ENCODE measurements at regions not wholly inside any gene's neighbourhood (a gene's known extent, or its start where the extent isn't known, plus 50 kb on each side); places are given as distances from the start of the nearest gene placed in this dataset.
A peak's percentile ranks its signal among the peaks of the same experiment; 100 is the strongest.

- Histone ChIP-seq H3K9ac (ENCODE audit: insufficient read length) (no peak overlapping the region), H3K4me3 (no peak overlapping the region), H3K27ac (no peak overlapping the region), H3K36me3 (ENCODE audit: insufficient read depth, low read length) (no peaks in the 10 kb centered on the region), H3K9me3 (ENCODE audit: low read depth, low read length) (no peaks in the 10 kb centered on the region)
- DNase-seq (ENCODE audit: low read depth, low spot score) = no peak
- no peak for TF ChIP-seq FOXP2 (optimal IDR thresholded peaks at IDR 0.05; ENCODE audit: control extremely low read depth, extremely low read length, insufficient read depth)
- no peak for TF ChIP-seq POLR2AphosphoS5 (IDR thresholded peaks at IDR 0.05; ENCODE audit: borderline replicate concordance, low read depth, low read length)
- no peak for TF ChIP-seq EZH2 (IDR thresholded peaks at IDR 0.05)
Measured at GRCh38 chr13:68358294-68358705, 1128.2 kb upstream of the PCDH9 start.

- DNase-seq (ENCODE audit: low read depth, low spot score) = no peak
- no peak for TF ChIP-seq EZH2 (IDR thresholded peaks at IDR 0.05)
- TF ChIP-seq FOXP2 (optimal IDR thresholded peaks at IDR 0.05; ENCODE audit: control extremely low read depth, extremely low read length, insufficient read depth) = no peak
- no peak for TF ChIP-seq POLR2AphosphoS5 (IDR thresholded peaks at IDR 0.05; ENCODE audit: borderline replicate concordance, low read depth, low read length)
- Histone ChIP-seq H3K4me3 (no peak overlapping the region), H3K36me3 (ENCODE audit: insufficient read depth, low read length) (no peaks in the 10 kb centered on the region), H3K9ac (ENCODE audit: insufficient read length) (no peak overlapping the region), H3K9me3 (ENCODE audit: low read depth, low read length) (no peaks in the 10 kb centered on the region), H3K27ac (no peak overlapping the region)
Measured at GRCh38 chr13:68350554-68350953, 1120.4 kb upstream of the PCDH9 start.

GRCh38 chr13:68347220-68347619 is 1117.1 kb upstream of the PCDH9 start:
- Histone ChIP-seq H3K4me3 (no peak overlapping the region), H3K9ac (ENCODE audit: insufficient read length) (no peak overlapping the region), H3K27ac (no peak overlapping the region), H3K9me3 (ENCODE audit: low read depth, low read length) (peaks cover 3% of the 10 kb centered on the region; the same call in 1 of the 2 replicates), H3K36me3 (ENCODE audit: insufficient read depth, low read length) (no peaks in the 10 kb centered on the region)
- TF ChIP-seq POLR2AphosphoS5 (IDR thresholded peaks at IDR 0.05; ENCODE audit: borderline replicate concordance, low read depth, low read length) (no peak), FOXP2 (optimal IDR thresholded peaks at IDR 0.05; ENCODE audit: control extremely low read depth, extremely low read length, insufficient read depth) (no peak)
- DNase-seq (ENCODE audit: low read depth, low spot score) = no peak

- no peaks in the 10 kb centered on the region for H3K36me3 ChIP-seq (ENCODE audit: insufficient read depth, low read length)
- peaks cover 3% of the 10 kb centered on the region; the same call in 1 of the 2 replicates for H3K9me3 ChIP-seq (ENCODE audit: low read depth, low read length)
- no peak overlapping the region for H3K9ac ChIP-seq (ENCODE audit: insufficient read length)
- no peak overlapping the region for H3K27ac ChIP-seq
- no peak for DNase-seq (ENCODE audit: low read depth, low spot score)
- no peak overlapping the region for H3K4me3 ChIP-seq
- TF ChIP-seq EZH2 (IDR thresholded peaks at IDR 0.05) = no peak
- TF ChIP-seq FOXP2 (optimal IDR thresholded peaks at IDR 0.05; ENCODE audit: control extremely low read depth, extremely low read length, insufficient read depth) = no peak
- TF ChIP-seq POLR2AphosphoS5 (IDR thresholded peaks at IDR 0.05; ENCODE audit: borderline replicate concordance, low read depth, low read length) = no peak
Measured at GRCh38 chr13:68345963-68346531, 1115.9 kb upstream of the PCDH9 start.

GRCh38 chr13:68323124-68323523 is 1093.0 kb upstream of the PCDH9 start:
- DNase-seq (ENCODE audit: low read depth, low spot score) = no peak
- Histone ChIP-seq H3K36me3 (ENCODE audit: insufficient read depth, low read length) (no peaks in the 10 kb centered on the region), H3K4me3 (no peak overlapping the region), H3K9ac (ENCODE audit: insufficient read length) (no peak overlapping the region), H3K9me3 (ENCODE audit: low read depth, low read length) (0 out of 2 replicates have a peak, but pooled peaks cover 4% of the 10 kb centered on the region), H3K27ac (no peak overlapping the region)
- TF ChIP-seq FOXP2 (optimal IDR thresholded peaks at IDR 0.05; ENCODE audit: control extremely low read depth, extremely low read length, insufficient read depth) = no peak
- TF ChIP-seq POLR2AphosphoS5 (IDR thresholded peaks at IDR 0.05; ENCODE audit: borderline replicate concordance, low read depth, low read length) = no peak
- no peak for TF ChIP-seq EZH2 (IDR thresholded peaks at IDR 0.05)

GRCh38 chr13:68319384-68319783 is 1089.2 kb upstream of the PCDH9 start:
- H3K27ac ChIP-seq = no peak overlapping the region
- no peak for TF ChIP-seq FOXP2 (optimal IDR thresholded peaks at IDR 0.05; ENCODE audit: control extremely low read depth, extremely low read length, insufficient read depth)
- no peak for TF ChIP-seq EZH2 (IDR thresholded peaks at IDR 0.05)
- DNase-seq (ENCODE audit: low read depth, low spot score) = no peak

GRCh38 chr13:68304286-68304893 is 1074.3 kb upstream of the PCDH9 start:
- no peak overlapping the region for H3K4me3 ChIP-seq
- H3K9ac ChIP-seq (ENCODE audit: insufficient read length) = no peak overlapping the region
- no peaks in the 10 kb centered on the region for H3K36me3 ChIP-seq (ENCODE audit: insufficient read depth, low read length)
- no peak for TF ChIP-seq POLR2AphosphoS5 (IDR thresholded peaks at IDR 0.05; ENCODE audit: borderline replicate concordance, low read depth, low read length)
- no peak for TF ChIP-seq EZH2 (IDR thresholded peaks at IDR 0.05)
- no peak for TF ChIP-seq FOXP2 (optimal IDR thresholded peaks at IDR 0.05; ENCODE audit: control extremely low read depth, extremely low read length, insufficient read depth)
- H3K9me3 ChIP-seq (ENCODE audit: low read depth, low read length) = no peaks in the 10 kb centered on the region
- peak; percentile 37 for DNase-seq (ENCODE audit: low read depth, low spot score)
- H3K27ac ChIP-seq = no peak overlapping the region

More at GRCh38 chr13:68319384-68319783, 1089.2 kb upstream of the PCDH9 start:
- Histone ChIP-seq H3K4me3 (no peak overlapping the region), H3K9me3 (ENCODE audit: low read depth, low read length) (0 out of 2 replicates have a peak, but pooled peaks cover 4% of the 10 kb centered on the region), H3K36me3 (ENCODE audit: insufficient read depth, low read length) (no peaks in the 10 kb centered on the region), H3K9ac (ENCODE audit: insufficient read length) (no peak overlapping the region)

GRCh38 chr13:68293631-68294030 is 1063.5 kb upstream of the PCDH9 start:
- TF ChIP-seq FOXP2 (optimal IDR thresholded peaks at IDR 0.05; ENCODE audit: control extremely low read depth, extremely low read length, insufficient read depth) (no peak), EZH2 (IDR thresholded peaks at IDR 0.05) (no peak), POLR2AphosphoS5 (IDR thresholded peaks at IDR 0.05; ENCODE audit: borderline replicate concordance, low read depth, low read length) (no peak)
- no peak for DNase-seq (ENCODE audit: low read depth, low spot score)
- no peaks in the 10 kb centered on the region for H3K36me3 ChIP-seq (ENCODE audit: insufficient read depth, low read length)
- H3K9ac ChIP-seq (ENCODE audit: insufficient read length) = no peak overlapping the region
- H3K9me3 ChIP-seq (ENCODE audit: low read depth, low read length) = no peaks in the 10 kb centered on the region
- no peak overlapping the region for H3K4me3 ChIP-seq
- no peak overlapping the region for H3K27ac ChIP-seq

All from SK-N-MC (cell line).